ENCODE measurements at regions not wholly inside any gene's neighbourhood (a gene's known extent, or its start where the extent isn't known, plus 50 kb on each side); places are given as distances from the start of the nearest gene placed in this dataset.

DNA sequence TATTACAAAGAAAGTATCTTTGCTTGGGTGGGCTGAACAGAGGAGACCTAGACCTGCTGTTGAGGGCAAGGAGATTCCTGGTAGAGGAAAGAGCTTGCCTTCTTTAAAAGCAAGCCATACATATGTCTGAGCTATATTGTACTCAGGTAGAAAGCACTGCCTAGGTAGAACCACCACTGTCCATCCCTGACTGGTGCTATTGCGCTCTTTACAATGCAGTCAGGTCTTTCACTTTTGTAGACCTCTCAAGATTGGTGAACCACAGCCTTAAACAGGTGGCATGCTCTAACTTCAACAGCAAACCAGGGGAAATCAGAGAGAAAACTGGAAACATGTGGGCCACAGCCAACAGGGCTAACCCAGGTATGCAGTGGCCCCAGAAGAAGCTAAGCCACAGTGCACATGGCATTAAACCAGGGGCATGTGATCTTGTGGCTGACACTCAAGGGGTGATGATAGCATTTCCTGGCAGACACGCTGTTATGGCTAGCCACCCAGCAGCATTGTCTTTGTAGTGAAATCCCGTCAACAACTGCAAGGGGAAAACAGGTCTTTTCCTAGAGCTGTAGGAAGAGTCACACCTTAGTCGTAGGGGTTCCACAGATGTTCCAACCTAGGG lies 253.9 kb upstream of the PCSK5 start:
- Histone ChIP-seq H3K36me3 (ENCODE audit: insufficient read depth) (no peaks in the 10 kb centered on the region), H3K9me2 (ENCODE audit: insufficient read depth) (no peaks in the 10 kb centered on the region), H3K27me3 (ENCODE audit: insufficient read depth) (no peaks in the 10 kb centered on the region), H3K27ac (ENCODE audit: low read depth) (no peak overlapping the region), H2AFZ (no peak overlapping the region), H3F3A (replicated peaks; ENCODE audit: low read depth) (no peaks in the 10 kb centered on the region), H4K20me1 (replicated peaks; ENCODE audit: insufficient read depth) (no peaks in the 10 kb centered on the region), H3K79me2 (replicated peaks; ENCODE audit: insufficient read depth) (no peaks in the 10 kb centered on the region), H3K4me2 (no peak overlapping the region), H3K4me3 (no peak overlapping the region), H3K4me1 (ENCODE audit: insufficient read depth) (no peaks in the 10 kb centered on the region; the same call in 1 of the 2 replicates)
- Mint-ChIP-seq H3K36me3 (ENCODE audit: low read depth) (no peaks in the 10 kb centered on the region), H3K27me3 (ENCODE audit: insufficient read depth, low read depth, poor library complexity) (no peaks in the 10 kb centered on the region), H3K9me3 (no peaks in the 10 kb centered on the region), H3K4me3 (no peak overlapping the region), H3K27ac (no peak overlapping the region), H3K4me1 (peaks cover 8% of the 10 kb centered on the region; the same call in 2 of the 3 replicates)
- ATAC-seq, result no peak
- no peak for TF ChIP-seq CREB1 (CRISPR knock-in tag; IDR thresholded peaks at IDR 0.05; ENCODE audit: low read depth)
- no peak for TF ChIP-seq JUNB (IDR thresholded peaks at IDR 0.05; ENCODE audit: unreplicated experiment)
- no peak for TF ChIP-seq EZH2 (IDR thresholded peaks at IDR 0.05; ENCODE audit: low read depth, unreplicated experiment)
- TF ChIP-seq, protein P1, sequence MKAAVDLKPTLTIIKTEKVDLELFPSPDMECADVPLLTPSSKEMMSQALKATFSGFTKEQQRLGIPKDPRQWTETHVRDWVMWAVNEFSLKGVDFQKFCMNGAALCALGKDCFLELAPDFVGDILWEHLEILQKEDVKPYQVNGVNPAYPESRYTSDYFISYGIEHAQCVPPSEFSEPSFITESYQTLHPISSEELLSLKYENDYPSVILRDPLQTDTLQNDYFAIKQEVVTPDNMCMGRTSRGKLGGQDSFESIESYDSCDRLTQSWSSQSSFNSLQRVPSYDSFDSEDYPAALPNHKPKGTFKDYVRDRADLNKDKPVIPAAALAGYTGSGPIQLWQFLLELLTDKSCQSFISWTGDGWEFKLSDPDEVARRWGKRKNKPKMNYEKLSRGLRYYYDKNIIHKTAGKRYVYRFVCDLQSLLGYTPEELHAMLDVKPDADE (IDR thresholded peaks at IDR 0.05), result no peak
- no peak for TF ChIP-seq STAT1 (IDR thresholded peaks at IDR 0.05; ENCODE audit: unreplicated experiment)
- no peak for TF ChIP-seq EZH2phosphoT487 (IDR thresholded peaks at IDR 0.05; ENCODE audit: unreplicated experiment)
- TF ChIP-seq, protein P2, sequence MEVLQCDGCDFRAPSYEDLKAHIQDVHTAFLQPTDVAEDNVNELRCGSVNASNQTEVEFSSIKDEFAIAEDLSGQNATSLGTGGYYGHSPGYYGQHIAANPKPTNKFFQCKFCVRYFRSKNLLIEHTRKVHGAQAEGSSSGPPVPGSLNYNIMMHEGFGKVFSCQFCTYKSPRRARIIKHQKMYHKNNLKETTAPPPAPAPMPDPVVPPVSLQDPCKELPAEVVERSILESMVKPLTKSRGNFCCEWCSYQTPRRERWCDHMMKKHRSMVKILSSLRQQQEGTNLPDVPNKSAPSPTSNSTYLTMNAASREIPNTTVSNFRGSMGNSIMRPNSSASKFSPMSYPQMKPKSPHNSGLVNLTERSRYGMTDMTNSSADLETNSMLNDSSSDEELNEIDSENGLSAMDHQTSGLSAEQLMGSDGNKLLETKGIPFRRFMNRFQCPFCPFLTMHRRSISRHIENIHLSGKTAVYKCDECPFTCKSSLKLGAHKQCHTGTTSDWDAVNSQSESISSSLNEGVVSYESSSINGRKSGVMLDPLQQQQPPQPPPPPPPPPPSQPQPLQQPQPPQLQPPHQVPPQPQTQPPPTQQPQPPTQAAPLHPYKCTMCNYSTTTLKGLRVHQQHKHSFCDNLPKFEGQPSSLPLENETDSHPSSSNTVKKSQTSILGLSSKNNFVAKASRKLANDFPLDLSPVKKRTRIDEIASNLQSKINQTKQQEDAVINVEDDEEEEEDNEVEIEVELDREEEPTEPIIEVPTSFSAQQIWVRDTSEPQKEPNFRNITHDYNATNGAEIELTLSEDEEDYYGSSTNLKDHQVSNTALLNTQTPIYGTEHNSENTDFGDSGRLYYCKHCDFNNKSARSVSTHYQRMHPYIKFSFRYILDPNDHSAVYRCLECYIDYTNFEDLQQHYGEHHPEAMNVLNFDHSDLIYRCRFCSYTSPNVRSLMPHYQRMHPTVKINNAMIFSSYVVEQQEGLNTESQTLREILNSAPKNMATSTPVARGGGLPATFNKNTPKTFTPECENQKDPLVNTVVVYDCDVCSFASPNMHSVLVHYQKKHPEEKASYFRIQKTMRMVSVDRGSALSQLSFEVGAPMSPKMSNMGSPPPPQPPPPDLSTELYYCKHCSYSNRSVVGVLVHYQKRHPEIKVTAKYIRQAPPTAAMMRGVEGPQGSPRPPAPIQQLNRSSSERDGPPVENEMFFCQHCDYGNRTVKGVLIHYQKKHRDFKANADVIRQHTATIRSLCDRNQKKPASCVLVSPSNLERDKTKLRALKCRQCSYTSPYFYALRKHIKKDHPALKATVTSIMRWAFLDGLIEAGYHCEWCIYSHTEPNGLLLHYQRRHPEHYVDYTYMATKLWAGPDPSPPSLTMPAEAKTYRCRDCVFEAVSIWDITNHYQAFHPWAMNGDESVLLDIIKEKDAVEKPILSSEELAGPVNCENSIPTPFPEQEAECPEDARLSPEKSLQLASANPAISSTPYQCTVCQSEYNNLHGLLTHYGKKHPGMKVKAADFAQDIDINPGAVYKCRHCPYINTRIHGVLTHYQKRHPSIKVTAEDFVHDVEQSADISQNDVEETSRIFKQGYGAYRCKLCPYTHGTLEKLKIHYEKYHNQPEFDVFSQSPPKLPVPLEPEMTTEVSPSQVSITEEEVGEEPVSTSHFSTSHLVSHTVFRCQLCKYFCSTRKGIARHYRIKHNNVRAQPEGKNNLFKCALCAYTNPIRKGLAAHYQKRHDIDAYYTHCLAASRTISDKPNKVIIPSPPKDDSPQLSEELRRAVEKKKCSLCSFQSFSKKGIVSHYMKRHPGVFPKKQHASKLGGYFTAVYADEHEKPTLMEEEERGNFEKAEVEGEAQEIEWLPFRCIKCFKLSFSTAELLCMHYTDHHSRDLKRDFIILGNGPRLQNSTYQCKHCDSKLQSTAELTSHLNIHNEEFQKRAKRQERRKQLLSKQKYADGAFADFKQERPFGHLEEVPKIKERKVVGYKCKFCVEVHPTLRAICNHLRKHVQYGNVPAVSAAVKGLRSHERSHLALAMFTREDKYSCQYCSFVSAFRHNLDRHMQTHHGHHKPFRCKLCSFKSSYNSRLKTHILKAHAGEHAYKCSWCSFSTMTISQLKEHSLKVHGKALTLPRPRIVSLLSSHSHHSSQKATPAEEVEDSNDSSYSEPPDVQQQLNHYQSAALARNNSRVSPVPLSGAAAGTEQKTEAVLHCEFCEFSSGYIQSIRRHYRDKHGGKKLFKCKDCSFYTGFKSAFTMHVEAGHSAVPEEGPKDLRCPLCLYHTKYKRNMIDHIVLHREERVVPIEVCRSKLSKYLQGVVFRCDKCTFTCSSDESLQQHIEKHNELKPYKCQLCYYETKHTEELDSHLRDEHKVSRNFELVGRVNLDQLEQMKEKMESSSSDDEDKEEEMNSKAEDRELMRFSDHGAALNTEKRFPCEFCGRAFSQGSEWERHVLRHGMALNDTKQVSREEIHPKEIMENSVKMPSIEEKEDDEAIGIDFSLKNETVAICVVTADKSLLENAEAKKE (CRISPR knock-in tag; IDR thresholded peaks at IDR 0.05), result no peak
- no peak for TF ChIP-seq NANOG (IDR thresholded peaks at IDR 0.05; ENCODE audit: borderline replicate concordance)
- no peak for TF ChIP-seq ZNF114 (CRISPR knock-in tag; IDR thresholded peaks at IDR 0.05)
- TF ChIP-seq ZNF331 (CRISPR knock-in tag; IDR thresholded peaks at IDR 0.05; ENCODE audit: low read depth), result no peak
- TF ChIP-seq, protein P3, sequence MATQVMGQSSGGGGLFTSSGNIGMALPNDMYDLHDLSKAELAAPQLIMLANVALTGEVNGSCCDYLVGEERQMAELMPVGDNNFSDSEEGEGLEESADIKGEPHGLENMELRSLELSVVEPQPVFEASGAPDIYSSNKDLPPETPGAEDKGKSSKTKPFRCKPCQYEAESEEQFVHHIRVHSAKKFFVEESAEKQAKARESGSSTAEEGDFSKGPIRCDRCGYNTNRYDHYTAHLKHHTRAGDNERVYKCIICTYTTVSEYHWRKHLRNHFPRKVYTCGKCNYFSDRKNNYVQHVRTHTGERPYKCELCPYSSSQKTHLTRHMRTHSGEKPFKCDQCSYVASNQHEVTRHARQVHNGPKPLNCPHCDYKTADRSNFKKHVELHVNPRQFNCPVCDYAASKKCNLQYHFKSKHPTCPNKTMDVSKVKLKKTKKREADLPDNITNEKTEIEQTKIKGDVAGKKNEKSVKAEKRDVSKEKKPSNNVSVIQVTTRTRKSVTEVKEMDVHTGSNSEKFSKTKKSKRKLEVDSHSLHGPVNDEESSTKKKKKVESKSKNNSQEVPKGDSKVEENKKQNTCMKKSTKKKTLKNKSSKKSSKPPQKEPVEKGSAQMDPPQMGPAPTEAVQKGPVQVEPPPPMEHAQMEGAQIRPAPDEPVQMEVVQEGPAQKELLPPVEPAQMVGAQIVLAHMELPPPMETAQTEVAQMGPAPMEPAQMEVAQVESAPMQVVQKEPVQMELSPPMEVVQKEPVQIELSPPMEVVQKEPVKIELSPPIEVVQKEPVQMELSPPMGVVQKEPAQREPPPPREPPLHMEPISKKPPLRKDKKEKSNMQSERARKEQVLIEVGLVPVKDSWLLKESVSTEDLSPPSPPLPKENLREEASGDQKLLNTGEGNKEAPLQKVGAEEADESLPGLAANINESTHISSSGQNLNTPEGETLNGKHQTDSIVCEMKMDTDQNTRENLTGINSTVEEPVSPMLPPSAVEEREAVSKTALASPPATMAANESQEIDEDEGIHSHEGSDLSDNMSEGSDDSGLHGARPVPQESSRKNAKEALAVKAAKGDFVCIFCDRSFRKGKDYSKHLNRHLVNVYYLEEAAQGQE (IDR thresholded peaks at IDR 0.05; ENCODE audit: unreplicated experiment), result no peak
- TF ChIP-seq POLR2AphosphoS5 (IDR thresholded peaks at IDR 0.05; ENCODE audit: low read depth), result no peak
- TF ChIP-seq, protein P4, sequence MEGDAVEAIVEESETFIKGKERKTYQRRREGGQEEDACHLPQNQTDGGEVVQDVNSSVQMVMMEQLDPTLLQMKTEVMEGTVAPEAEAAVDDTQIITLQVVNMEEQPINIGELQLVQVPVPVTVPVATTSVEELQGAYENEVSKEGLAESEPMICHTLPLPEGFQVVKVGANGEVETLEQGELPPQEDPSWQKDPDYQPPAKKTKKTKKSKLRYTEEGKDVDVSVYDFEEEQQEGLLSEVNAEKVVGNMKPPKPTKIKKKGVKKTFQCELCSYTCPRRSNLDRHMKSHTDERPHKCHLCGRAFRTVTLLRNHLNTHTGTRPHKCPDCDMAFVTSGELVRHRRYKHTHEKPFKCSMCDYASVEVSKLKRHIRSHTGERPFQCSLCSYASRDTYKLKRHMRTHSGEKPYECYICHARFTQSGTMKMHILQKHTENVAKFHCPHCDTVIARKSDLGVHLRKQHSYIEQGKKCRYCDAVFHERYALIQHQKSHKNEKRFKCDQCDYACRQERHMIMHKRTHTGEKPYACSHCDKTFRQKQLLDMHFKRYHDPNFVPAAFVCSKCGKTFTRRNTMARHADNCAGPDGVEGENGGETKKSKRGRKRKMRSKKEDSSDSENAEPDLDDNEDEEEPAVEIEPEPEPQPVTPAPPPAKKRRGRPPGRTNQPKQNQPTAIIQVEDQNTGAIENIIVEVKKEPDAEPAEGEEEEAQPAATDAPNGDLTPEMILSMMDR (conservative IDR thresholded peaks at IDR 0.05; ENCODE audit: low read depth in 2 of 2), result no peak
- no peak for DNase-seq (ENCODE audit: low spot score)
